ENCODE measurements at regions not wholly inside any gene's neighbourhood (a gene's known extent, or its start where the extent isn't known, plus 50 kb on each side); places are given as distances from the start of the nearest gene placed in this dataset.

DNA sequence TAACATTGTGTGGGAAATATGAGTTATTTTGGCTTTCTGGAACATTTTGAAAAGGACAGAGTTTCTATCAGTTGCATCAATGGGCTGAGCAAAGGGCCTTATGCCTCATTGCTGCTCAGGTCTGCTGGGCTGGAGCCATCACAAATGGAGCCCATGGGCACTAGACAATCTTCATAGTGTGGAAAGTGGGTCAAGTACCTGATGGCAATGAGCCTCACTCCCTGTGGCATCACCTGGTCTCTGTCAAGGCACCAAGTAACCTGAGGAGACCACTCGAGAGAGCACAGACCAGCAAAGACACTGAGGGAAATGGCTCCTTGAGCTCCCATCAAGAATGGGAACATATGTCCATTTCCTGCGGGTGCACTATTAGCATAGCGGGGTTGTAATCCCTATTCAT, 96.7 kb upstream of the PPP2R3A start:
- Mint-ChIP-seq H3K4me1 (ENCODE audit: low read depth) (no peaks in the 10 kb centered on the region), H3K36me3 (ENCODE audit: insufficient read depth in 2 of 2) (peaks cover 1 to 2% of the 10 kb centered on the region in 2 donors), H3K27ac (no peak overlapping the region), H3K27me3 (ENCODE audit: low read depth) (peaks cover 10% of the 10 kb centered on the region), H3K4me3 (no peak overlapping the region), H3K9me3 (peaks cover 1 to 5% of the 10 kb centered on the region in 2 donors)
- DNase-seq (no peak), ATAC-seq (replicated peaks in 1 of 2) (no peak)

GRCh38 chr3:135869439-135870105, 96.0 kb upstream of the PPP2R3A start:
- no peaks in the 10 kb centered on the region for H3K4me1 Mint-ChIP-seq (ENCODE audit: low read depth)
- H3K36me3 Mint-ChIP-seq (ENCODE audit: insufficient read depth in 2 of 2) = peaks cover 1 to 2% of the 10 kb centered on the region in 2 donors
- no peak for ATAC-seq (replicated peaks in 1 of 2)
- H3K27me3 Mint-ChIP-seq (ENCODE audit: low read depth) = peaks cover 10% of the 10 kb centered on the region
- H3K4me3 Mint-ChIP-seq = no peak overlapping the region
- no peak for DNase-seq
- H3K9me3 Mint-ChIP-seq = peaks cover 4 to 7% of the 10 kb centered on the region in 2 donors
- no peak overlapping the region for H3K27ac Mint-ChIP-seq

DNA sequence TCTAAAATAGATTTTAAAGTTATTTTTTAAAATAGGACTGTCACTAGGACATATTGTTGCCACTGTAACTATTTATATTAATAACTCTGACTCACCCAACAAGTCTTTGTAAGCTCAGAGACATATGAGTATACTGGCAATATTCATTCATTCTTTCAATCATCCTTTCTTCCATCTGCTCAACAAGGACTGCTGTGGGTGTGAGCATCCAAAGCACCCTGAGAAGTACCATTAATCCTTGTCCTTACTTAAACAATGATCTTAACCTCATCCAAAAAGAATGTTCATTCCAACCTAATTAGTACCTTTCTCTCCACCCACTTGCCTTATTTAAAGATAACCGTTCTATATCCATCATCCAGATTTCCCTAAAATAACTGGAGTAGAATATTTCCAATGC, 94.2 kb upstream of the PPP2R3A start:
- DNase-seq (no peak), ATAC-seq (replicated peaks in 1 of 2) (no peak)
- Mint-ChIP-seq H3K4me3 (no peak overlapping the region), H3K9me3 (peaks cover 6 to 8% of the 10 kb centered on the region in 2 donors), H3K27me3 (ENCODE audit: low read depth) (peaks cover 10% of the 10 kb centered on the region), H3K4me1 (ENCODE audit: low read depth) (no peaks in the 10 kb centered on the region), H3K27ac (no peak overlapping the region), H3K36me3 (ENCODE audit: insufficient read depth in 2 of 2) (peaks cover 1 to 2% of the 10 kb centered on the region in 2 donors)

DNA sequence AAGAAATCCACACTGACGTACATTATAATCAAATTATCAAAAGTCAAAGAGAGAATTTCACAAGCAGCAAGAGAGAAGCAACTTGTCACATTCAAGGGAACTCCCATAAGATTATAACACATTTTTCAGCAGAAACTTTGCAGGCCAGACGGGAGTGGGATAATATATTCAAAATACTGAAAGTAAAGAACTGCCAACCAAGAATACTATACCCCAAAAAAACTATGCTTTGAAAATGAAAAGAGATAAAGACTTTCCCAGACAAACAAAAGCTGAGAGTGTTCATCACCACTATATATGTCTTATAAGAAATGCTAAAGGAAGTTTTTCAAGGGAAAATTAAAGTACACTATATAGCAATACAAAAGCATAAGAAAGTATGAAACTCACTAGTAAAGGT, 91.5 kb upstream of the PPP2R3A start:
- peaks cover 10% of the 10 kb centered on the region for H3K27me3 Mint-ChIP-seq (ENCODE audit: low read depth)
- peaks cover 1 to 2% of the 10 kb centered on the region in 2 donors for H3K36me3 Mint-ChIP-seq (ENCODE audit: insufficient read depth in 2 of 2)
- peaks cover 6 to 8% of the 10 kb centered on the region in 2 donors for H3K9me3 Mint-ChIP-seq
- H3K27ac Mint-ChIP-seq = no peak overlapping the region
- DNase-seq (no peak), ATAC-seq (replicated peaks in 1 of 2) (no peak)
- H3K4me3 Mint-ChIP-seq = no peak overlapping the region
- no peaks in the 10 kb centered on the region for H3K4me1 Mint-ChIP-seq (ENCODE audit: low read depth)

GRCh38 chr3:135878501-135878900, 87.0 kb upstream of the PPP2R3A start:
- H3K27me3 Mint-ChIP-seq (ENCODE audit: low read depth) = no peaks in the 10 kb centered on the region
- peaks cover 4 to 6% of the 10 kb centered on the region in 2 donors for H3K9me3 Mint-ChIP-seq
- H3K4me3 Mint-ChIP-seq = no peak overlapping the region
- ATAC-seq (replicated peaks in 1 of 2) (no peak), DNase-seq (no peak)
- no peaks in the 10 kb centered on the region for H3K4me1 Mint-ChIP-seq (ENCODE audit: low read depth)
- H3K36me3 Mint-ChIP-seq (ENCODE audit: insufficient read depth in 2 of 2) = no peaks in the 10 kb centered on the region
- no peak overlapping the region for H3K27ac Mint-ChIP-seq

DNA sequence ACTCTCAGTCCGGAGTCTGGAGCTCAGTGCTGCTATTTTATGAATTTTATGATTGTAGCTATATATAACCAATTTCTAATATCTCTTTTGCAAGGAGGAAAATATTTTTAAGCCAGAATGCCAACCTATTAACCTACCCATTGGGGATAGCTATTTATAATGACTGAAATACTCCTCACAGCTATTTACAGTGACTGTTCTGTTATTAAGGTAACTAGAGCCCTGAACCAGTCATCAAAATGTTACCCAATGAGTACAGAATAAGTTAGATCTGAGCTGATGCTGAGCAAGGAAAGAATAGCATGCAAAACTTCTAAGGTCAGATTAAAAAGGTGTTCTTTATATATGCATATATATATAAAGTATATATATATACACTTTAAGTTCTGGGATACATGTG, 79.6 kb upstream of the PPP2R3A start:
- no peaks in the 10 kb centered on the region for H3K9me3 Mint-ChIP-seq
- DNase-seq (no peak), ATAC-seq (replicated peaks in 1 of 2) (no peak)
- no peaks in the 10 kb centered on the region for H3K27me3 Mint-ChIP-seq (ENCODE audit: low read depth)
- no peaks in the 10 kb centered on the region for H3K4me1 Mint-ChIP-seq (ENCODE audit: low read depth)
- H3K4me3 Mint-ChIP-seq = no peak overlapping the region
- H3K36me3 Mint-ChIP-seq (ENCODE audit: insufficient read depth in 2 of 2) = no peaks in the 10 kb centered on the region
- H3K27ac Mint-ChIP-seq = no peak overlapping the region

- Mint-ChIP-seq H3K4me3 (no peak overlapping the region), H3K27ac (no peak overlapping the region), H3K9me3 (no peaks in the 10 kb centered on the region), H3K36me3 (ENCODE audit: insufficient read depth in 2 of 2) (no peaks in the 10 kb centered on the region), H3K27me3 (ENCODE audit: low read depth) (no peaks in the 10 kb centered on the region), H3K4me1 (ENCODE audit: low read depth) (no peaks in the 10 kb centered on the region)
- ATAC-seq (replicated peaks in 1 of 2) (no peak), DNase-seq (no peak)
These were observed 78.3 kb upstream of the PPP2R3A start for GRCh38 chr3:135887220-135887619.

GRCh38 chr3:135889443-135889842, 76.1 kb upstream of the PPP2R3A start:
- H3K36me3 Mint-ChIP-seq (ENCODE audit: insufficient read depth in 2 of 2) = no peaks in the 10 kb centered on the region
- H3K27ac Mint-ChIP-seq = no peak overlapping the region
- DNase-seq (no peak), ATAC-seq (replicated peaks in 1 of 2) (no peak)
- H3K27me3 Mint-ChIP-seq (ENCODE audit: low read depth) = peaks cover 7% of the 10 kb centered on the region
- H3K4me1 Mint-ChIP-seq (ENCODE audit: low read depth) = no peaks in the 10 kb centered on the region
- H3K4me3 Mint-ChIP-seq = no peak overlapping the region
- no peaks in the 10 kb centered on the region for H3K9me3 Mint-ChIP-seq

DNA sequence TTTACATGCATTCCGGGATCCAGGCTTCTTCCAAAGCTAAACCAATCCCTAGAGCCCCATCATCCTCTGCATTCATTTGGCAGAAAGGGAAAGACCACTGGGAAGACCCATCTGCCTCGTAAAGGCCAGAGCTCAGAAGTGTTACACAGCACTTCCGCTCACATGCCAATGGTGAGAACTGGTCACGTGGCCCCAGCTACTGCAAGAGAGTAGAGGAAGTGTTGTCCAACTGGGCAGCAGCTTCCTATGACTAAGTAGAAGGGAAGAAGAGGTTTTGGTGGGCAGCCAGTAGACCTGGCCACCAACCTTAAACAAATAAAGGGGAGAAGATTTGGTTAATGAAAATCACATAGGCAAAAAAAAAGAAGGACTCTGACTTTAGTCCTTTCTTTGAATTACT, 74.4 kb upstream of the PPP2R3A start:
- no peak for ATAC-seq (replicated peaks in 1 of 2)
- H3K4me3 Mint-ChIP-seq = no peak overlapping the region
- H3K27ac Mint-ChIP-seq = no peak overlapping the region
- DNase-seq = no peak
- peaks cover 7% of the 10 kb centered on the region for H3K27me3 Mint-ChIP-seq (ENCODE audit: low read depth)
- H3K36me3 Mint-ChIP-seq (ENCODE audit: insufficient read depth in 2 of 2) = no peaks in the 10 kb centered on the region
- no peaks in the 10 kb centered on the region for H3K9me3 Mint-ChIP-seq
- H3K4me1 Mint-ChIP-seq (ENCODE audit: low read depth) = no peaks in the 10 kb centered on the region

GRCh38 chr3:135895106-135895733, 70.3 kb upstream of the PPP2R3A start:
- Mint-ChIP-seq H3K9me3 (no peaks in the 10 kb centered on the region), H3K4me1 (ENCODE audit: low read depth) (no peaks in the 10 kb centered on the region), H3K27ac (no peak overlapping the region), H3K36me3 (ENCODE audit: insufficient read depth in 2 of 2) (no peaks in the 10 kb centered on the region), H3K27me3 (ENCODE audit: low read depth) (peaks cover 7% of the 10 kb centered on the region), H3K4me3 (no peak overlapping the region)
- ATAC-seq (replicated peaks in 1 of 2) (no peak), DNase-seq (peak; percentile 43 to 44)

DNA sequence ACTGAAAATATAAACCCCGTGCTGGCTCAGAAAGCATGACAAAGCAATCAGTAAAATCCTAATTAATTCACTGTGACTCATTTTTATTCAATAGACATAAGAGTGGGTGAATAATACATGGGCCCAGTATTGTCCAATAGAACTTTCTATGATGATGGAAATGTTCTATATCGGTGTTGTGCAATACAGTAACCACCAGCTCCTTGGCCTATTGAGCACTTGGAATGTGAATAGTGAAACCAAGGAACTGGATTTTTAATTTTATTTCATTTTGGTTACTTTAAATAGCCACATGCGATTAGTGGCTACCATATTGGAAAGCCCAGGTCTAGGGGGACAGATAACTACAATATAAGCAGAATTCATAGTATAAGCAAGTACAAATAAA, 69.8 kb upstream of the PPP2R3A start:
- no peaks in the 10 kb centered on the region for H3K36me3 Mint-ChIP-seq (ENCODE audit: insufficient read depth in 2 of 2)
- no peak for DNase-seq

GRCh38 chr3:135896613-135897012, 68.9 kb upstream of the PPP2R3A start:
- Mint-ChIP-seq H3K27ac (no peak overlapping the region), H3K4me1 (ENCODE audit: low read depth) (no peaks in the 10 kb centered on the region), H3K27me3 (ENCODE audit: low read depth) (peaks cover 7% of the 10 kb centered on the region), H3K9me3 (no peaks in the 10 kb centered on the region), H3K4me3 (no peak overlapping the region), H3K36me3 (ENCODE audit: insufficient read depth in 2 of 2) (no peaks in the 10 kb centered on the region)
- DNase-seq (no peak), ATAC-seq (replicated peaks in 1 of 2) (no peak)

More for the DNA sequence above, 69.8 kb upstream of the PPP2R3A start:
- Mint-ChIP-seq H3K4me3 (no peak overlapping the region), H3K27ac (no peak overlapping the region), H3K4me1 (ENCODE audit: low read depth) (no peaks in the 10 kb centered on the region), H3K27me3 (ENCODE audit: low read depth) (peaks cover 7% of the 10 kb centered on the region), H3K9me3 (no peaks in the 10 kb centered on the region)
- no peak for ATAC-seq (replicated peaks in 1 of 2)

- Mint-ChIP-seq H3K36me3 (ENCODE audit: insufficient read depth in 2 of 2) (no peaks in the 10 kb centered on the region), H3K4me1 (ENCODE audit: low read depth) (no peaks in the 10 kb centered on the region), H3K27ac (no peak overlapping the region), H3K9me3 (no peaks in the 10 kb centered on the region), H3K4me3 (no peak overlapping the region), H3K27me3 (ENCODE audit: low read depth) (peaks cover 7% of the 10 kb centered on the region)
- ATAC-seq (replicated peaks in 1 of 2) = no peak
- DNase-seq = no peak
These were observed 67.8 kb upstream of the PPP2R3A start for GRCh38 chr3:135897715-135898114.

- ATAC-seq (replicated peaks in 1 of 2) (no peak), DNase-seq (no peak)
- Mint-ChIP-seq H3K27me3 (ENCODE audit: low read depth) (peaks cover 5% of the 10 kb centered on the region), H3K4me3 (no peak overlapping the region), H3K4me1 (ENCODE audit: low read depth) (no peaks in the 10 kb centered on the region), H3K9me3 (no peaks in the 10 kb centered on the region), H3K27ac (no peak overlapping the region), H3K36me3 (ENCODE audit: insufficient read depth in 2 of 2) (no peaks in the 10 kb centered on the region)
These were observed 66.8 kb upstream of the PPP2R3A start for GRCh38 chr3:135898774-135899173.

All from activated T-cell treated with anti-CD3 and anti-CD28 coated beads, Interleukin-2, amount 50 U/mL, for 72 hours (primary cell).